Lower lobe of right lung (tissue), 2 donors: ENCODE measurements at regions not wholly inside any gene's neighbourhood (a gene's known extent, or its start where the extent isn't known, plus 50 kb on each side); places are given as distances from the start of the nearest gene placed in this dataset.

ENCODE experiments used
- ATAC-seq, 2 donors: fragments of 200-7000 bp; cut with Tn5 transposase; one replicate each; pipeline ENCODE4 v1.9.1; 2020 to 2022; ENCODE audit warnings: mild to moderate bottlenecking in 2 of 2, moderate library complexity in 2 of 2
- DNase-seq: peaks from one replicate; pipeline ENCODE4 v3.0.0-alpha.2; 2020
- H3K27ac ChIP-seq: fragments of 200-600 bp; one replicate; pipeline ENCODE4 v1.8.0; 2022
- H3K27me3 ChIP-seq: fragments of 200-600 bp; one replicate; pipeline ENCODE4 v1.8.0; 2022; ENCODE audit warnings: low read depth
- H3K36me3 ChIP-seq: fragments of 200-600 bp; one replicate; pipeline ENCODE4 v1.8.0; 2022; ENCODE audit warnings: mild to moderate bottlenecking
- H3K4me1 ChIP-seq: fragments of 200-600 bp; one replicate; pipeline ENCODE4 v1.8.0; 2022
- H3K4me3 ChIP-seq: fragments of 200-600 bp; one replicate; pipeline ENCODE4 v1.8.0; 2022; ENCODE audit warnings: mild to moderate bottlenecking
- H3K9me3 ChIP-seq: fragments of 200-600 bp; one replicate; pipeline ENCODE4 v1.8.0; 2022
- CTCF ChIP-seq: fragments of 200-600 bp; IDR thresholded peaks from one replicate; pipeline ENCODE4 v1.8.0; 2022; ENCODE audit warnings: antibody characterized with exemption, mild to moderate bottlenecking
- intact Hi-C: fragments of 100-400 bp; cut with DNase I; formaldehyde crosslinking; loops from one replicate; pipeline ENCODE4 v1.11.0; 2022
- donor health status: DM: no; HTN: yes; CAD: no; lungs with severe emphysema.

- H3K9me3 ChIP-seq: no peaks in the 10 kb centered on the region
- no peak overlapping the region for H3K27ac ChIP-seq
These were observed 61.4 kb downstream of the TM2D3 start for GRCh38 chr15:101590785-101591184.

GRCh38 chr15:101583284-101583683 is 68.9 kb downstream of the TM2D3 start:
- ATAC-seq (no peak), DNase-seq (no peak)
- intact Hi-C loops: no loop called here
- Histone ChIP-seq H3K27ac (no peak overlapping the region), H3K36me3 (no peaks in the 10 kb centered on the region), H3K4me3 (no peak overlapping the region), H3K9me3 (no peaks in the 10 kb centered on the region), H3K27me3 (peaks cover 5% of the 10 kb centered on the region), H3K4me1 (no peaks in the 10 kb centered on the region)
- no peak for TF ChIP-seq CTCF

More at GRCh38 chr15:101590785-101591184, 61.4 kb downstream of the TM2D3 start:
- Histone ChIP-seq H3K4me3 (no peak overlapping the region), H3K36me3 (no peaks in the 10 kb centered on the region), H3K4me1 (no peaks in the 10 kb centered on the region), H3K27me3 (no peaks in the 10 kb centered on the region)
- DNase-seq (no peak), ATAC-seq (no peak)
- intact Hi-C loops: no loop called here
- no peak for TF ChIP-seq CTCF

DNA sequence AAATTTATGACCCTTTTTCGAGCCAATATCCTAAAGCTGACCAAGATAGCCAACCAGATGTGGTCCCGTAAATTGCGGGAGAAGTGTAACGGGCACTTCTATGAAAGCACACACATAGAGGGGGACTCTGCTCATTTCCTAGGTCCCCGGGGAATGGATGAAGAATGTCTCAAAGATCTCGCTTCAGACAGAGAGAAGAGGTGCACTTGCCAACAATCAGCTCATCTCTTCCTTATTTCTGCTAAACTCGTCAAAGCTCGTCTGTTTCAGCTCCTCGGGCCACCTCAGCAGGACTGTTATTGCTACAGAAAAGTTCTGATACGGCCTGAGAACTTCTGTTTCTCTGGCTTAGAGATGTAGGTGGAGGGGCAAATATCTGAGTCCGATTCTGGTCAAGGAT is 71.8 kb downstream of the TM2D3 start:
- no peak for ATAC-seq
- intact Hi-C loops: no loop called here
- Histone ChIP-seq H3K36me3 (no peaks in the 10 kb centered on the region), H3K27ac (no peak overlapping the region), H3K4me1 (no peaks in the 10 kb centered on the region), H3K4me3 (no peak overlapping the region), H3K9me3 (no peaks in the 10 kb centered on the region), H3K27me3 (peaks cover 9% of the 10 kb centered on the region)
- TF ChIP-seq CTCF: no peak
- no peak for DNase-seq

GRCh38 chr15:101579631-101580163 is 72.5 kb downstream of the TM2D3 start:
- no peak for ATAC-seq
- Histone ChIP-seq H3K36me3 (no peaks in the 10 kb centered on the region), H3K4me1 (no peaks in the 10 kb centered on the region), H3K9me3 (no peaks in the 10 kb centered on the region), H3K4me3 (no peak overlapping the region), H3K27ac (no peak overlapping the region), H3K27me3 (peaks cover 9% of the 10 kb centered on the region)
- intact Hi-C loops: no loop called here
- DNase-seq: no peak
- TF ChIP-seq CTCF: no peak

DNA sequence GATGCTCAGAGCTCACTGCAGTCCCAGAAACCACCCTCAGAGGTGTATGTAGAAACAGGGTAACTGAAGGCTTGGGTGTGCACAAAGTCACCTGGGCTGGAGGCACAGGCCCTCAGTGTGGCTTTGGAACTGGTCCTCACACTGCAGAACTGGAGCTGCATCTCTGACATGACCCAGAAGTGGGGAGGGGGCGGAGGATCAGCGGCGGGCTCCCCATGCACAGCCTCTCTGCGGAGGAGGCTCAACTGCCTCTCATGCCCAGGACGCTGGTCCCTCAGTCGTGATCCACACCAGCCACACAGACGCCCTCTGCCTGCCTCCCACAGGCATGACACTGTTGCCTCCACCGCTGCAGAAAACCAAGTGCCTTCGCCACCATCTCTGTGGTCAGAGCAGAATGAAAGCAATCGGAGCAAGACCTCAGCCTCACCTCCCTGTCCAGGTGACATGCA is 73.7 kb downstream of the TM2D3 start:
- H3K4me1 ChIP-seq: no peaks in the 10 kb centered on the region
- no peaks in the 10 kb centered on the region for H3K36me3 ChIP-seq
- no peaks in the 10 kb centered on the region for H3K9me3 ChIP-seq
- intact Hi-C loops: no loop called here
- peaks cover 9% of the 10 kb centered on the region for H3K27me3 ChIP-seq
- DNase-seq (no peak), ATAC-seq (peak; percentile 65 to 66)
- H3K4me3 ChIP-seq: no peak overlapping the region
- peak; percentile 32 for TF ChIP-seq CTCF
- no peak overlapping the region for H3K27ac ChIP-seq
